Neural cell (in vitro differentiated cells): ENCODE measurements at regions not wholly inside any gene's neighbourhood (a gene's known extent, or its start where the extent isn't known, plus 50 kb on each side); places are given as distances from the start of the nearest gene placed in this dataset.

ENCODE experiments used
- H2AFZ ChIP-seq: fragments of 200-600, 300-800 bp; sonication (generic), shearing (Covaris generic); 2 replicates; pipeline ENCODE4 v1.6.0; 2014; ENCODE audit warnings: low read depth, mild to moderate bottlenecking, antibody characterized with exemption, low read length, moderate library complexity
- H3F3A ChIP-seq: fragments of 200-600 bp; shearing (Covaris generic); 2 replicates; pipeline ENCODE4 v1.6.1; 2016; ENCODE audit warnings: mild to moderate bottlenecking, moderate library complexity, mixed read lengths, antibody characterized with exemption, low read length; ENCODE audit not compliant: insufficient read depth, poor library complexity, severe bottlenecking
- H3K27ac ChIP-seq: fragments of 200-600, 300-800 bp; sonication (generic), shearing (Covaris generic); 2 replicates; pipeline ENCODE4 v1.5.1; 2014; ENCODE audit warnings: mild to moderate bottlenecking, low read length, moderate library complexity
- H3K27me3 ChIP-seq: fragments of 300-800, 200-600 bp; sonication (generic), shearing (Covaris generic); 2 replicates; pipeline ENCODE4 v1.6.0; 2014; ENCODE audit warnings: mild to moderate bottlenecking, low read depth, low read length, moderate library complexity; ENCODE audit not compliant: insufficient read depth
- H3K36me3 ChIP-seq: fragments of 300-800, 200-600 bp; sonication (generic), shearing (Covaris generic); 2 replicates; pipeline ENCODE4 v1.5.1; 2014; ENCODE audit warnings: mild to moderate bottlenecking, antibody characterized with exemption, low read length, moderate library complexity; ENCODE audit not compliant: insufficient read depth
- H3K4me2 ChIP-seq: fragments of 300-800, 200-600 bp; sonication (generic), shearing (Covaris generic); 2 replicates; pipeline ENCODE4 v1.6.0; 2014; ENCODE audit warnings: mild to moderate bottlenecking, low read length
- H3K4me3 ChIP-seq: fragments of 300-800, 200-600 bp; sonication (generic), shearing (Covaris generic); 2 replicates; pipeline ENCODE4 v1.5.1; 2014; ENCODE audit warnings: mild to moderate bottlenecking, low read length, moderate library complexity
- H3K79me2 ChIP-seq: fragments of 200-600 bp; shearing (Covaris generic); replicated peaks from 2 replicates; pipeline ENCODE4 v1.6.0; 2014; ENCODE audit warnings: mild to moderate bottlenecking, low read length, moderate library complexity; ENCODE audit not compliant: insufficient read depth
- H3K9ac ChIP-seq: fragments of 300-800, 200-600 bp; sonication (generic), shearing (Covaris generic); 2 replicates; pipeline ENCODE4 v1.6.1; 2016; ENCODE audit warnings: mild to moderate bottlenecking, low read length, mixed read lengths
- H3K9me2 ChIP-seq: fragments of 200-600 bp; shearing (Covaris generic); 2 replicates; pipeline ENCODE4 v1.6.1; 2016; ENCODE audit warnings: mild to moderate bottlenecking, low read length, mixed read lengths; ENCODE audit not compliant: insufficient read depth
- H3K9me3 ChIP-seq: fragments of 200-600, 300-800 bp; sonication (generic), shearing (Covaris generic); 2 replicates; pipeline ENCODE4 v1.6.1; 2016; ENCODE audit warnings: mild to moderate bottlenecking, mixed run types, low read length, moderate library complexity, mixed read lengths
- H4K20me1 ChIP-seq: fragments of 200-600 bp; shearing (Covaris generic); 2 replicates; pipeline ENCODE4 v1.6.1; 2016; ENCODE audit warnings: mild to moderate bottlenecking, mixed run types; ENCODE audit not compliant: insufficient read depth
- EP300 ChIP-seq: fragments of 450-650 bp; conservative IDR thresholded peaks from 2 replicates; pipeline ENCODE4 v1.6.1; 2014; ENCODE audit warnings: antibody characterized with exemption, mild to moderate bottlenecking, moderate library complexity; ENCODE audit not compliant: poor library complexity, severe bottlenecking
- EZH2 ChIP-seq: fragments of 200-600, 300-800 bp; shearing (Covaris generic), sonication (generic); IDR thresholded peaks from 2 replicates; pipeline ENCODE4 v1.6.1; 2014; ENCODE audit warnings: antibody characterized with exemption, low read length, borderline replicate concordance, mild to moderate bottlenecking; ENCODE audit not compliant: insufficient read depth, poor library complexity, severe bottlenecking
- MXI1 ChIP-seq: fragments of 450-650 bp; conservative IDR thresholded peaks from 2 replicates; pipeline ENCODE4 v1.6.1; 2014; ENCODE audit warnings: antibody characterized with exemption, mild to moderate bottlenecking; ENCODE audit not compliant: poor library complexity, severe bottlenecking
- POLR2AphosphoS5 ChIP-seq: IDR thresholded peaks from 2 replicates; pipeline ENCODE4 v1.6.1; 2012
- RAD21 ChIP-seq: fragments of 450-650 bp; conservative IDR thresholded peaks from 2 replicates; pipeline ENCODE4 v1.6.1; 2014; ENCODE audit warnings: antibody characterized with exemption, mild to moderate bottlenecking, moderate library complexity
- SMC3 ChIP-seq: fragments of 450-650 bp; conservative IDR thresholded peaks from 2 replicates; pipeline ENCODE4 v1.6.1; 2014; ENCODE audit warnings: antibody characterized with exemption, mild to moderate bottlenecking, moderate library complexity; ENCODE audit not compliant: poor library complexity
- TAF1 ChIP-seq: IDR thresholded peaks from 2 replicates; pipeline ENCODE4 v1.6.1; 2012; ENCODE audit warnings: low read depth
- TF ChIP-seq, protein P1 (sequence below): fragments of 450-650 bp; IDR thresholded peaks from 2 replicates; pipeline ENCODE4 v1.5.1; 2014; ENCODE audit warnings: antibody characterized with exemption, mild to moderate bottlenecking, moderate library complexity; ENCODE audit not compliant: poor library complexity, severe bottlenecking
- TF ChIP-seq, protein P2 (sequence below): IDR thresholded peaks from 2 replicates; pipeline ENCODE4 v1.6.1; 2012; ENCODE audit warnings: borderline replicate concordance

DNA sequence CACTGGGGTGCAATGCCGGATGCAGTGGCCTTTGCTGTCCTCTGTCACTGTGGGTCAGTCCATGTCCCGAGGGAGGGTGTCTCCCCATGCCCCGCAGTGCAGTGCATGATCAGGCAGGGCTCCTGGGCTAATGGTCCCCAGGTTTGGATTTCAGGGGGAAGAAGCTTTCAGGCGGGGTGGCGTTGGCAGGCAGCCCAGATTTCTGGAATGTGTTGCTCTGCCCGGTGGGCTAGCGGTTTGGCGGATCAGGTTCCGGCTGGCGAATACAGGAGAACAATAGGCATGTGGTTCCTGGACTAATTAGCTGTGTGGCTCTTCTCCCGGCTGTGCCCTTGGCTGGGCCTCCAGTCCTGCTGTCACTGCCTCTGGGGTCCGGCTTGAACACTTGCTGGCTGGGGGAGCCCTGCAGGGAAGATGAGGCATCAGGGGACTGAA is 141.3 kb downstream of the FGF9 start:
- Histone ChIP-seq H3K9me2 (no peaks in the 10 kb centered on the region), H3F3A (no peaks in the 10 kb centered on the region), H3K9ac (no peak overlapping the region)

GRCh38 chr13:21813110-21813509 is 142.2 kb downstream of the FGF9 start:
- H3K27me3 ChIP-seq = no peaks in the 10 kb centered on the region
- no peak overlapping the region for H3K9ac ChIP-seq

More for the DNA sequence above, 141.3 kb downstream of the FGF9 start:
- H3K4me3 ChIP-seq = no peak overlapping the region
- no peaks in the 10 kb centered on the region for H3K9me3 ChIP-seq
- no peak overlapping the region for H2AFZ ChIP-seq
- no peaks in the 10 kb centered on the region for H3K27me3 ChIP-seq
- no peaks in the 10 kb centered on the region for H3K79me2 ChIP-seq
- H4K20me1 ChIP-seq = no peaks in the 10 kb centered on the region
- no peaks in the 10 kb centered on the region for H3K36me3 ChIP-seq
- TF ChIP-seq EP300 = no peak
- H3K4me2 ChIP-seq = no peak overlapping the region
- no peak overlapping the region for H3K27ac ChIP-seq

DNA sequence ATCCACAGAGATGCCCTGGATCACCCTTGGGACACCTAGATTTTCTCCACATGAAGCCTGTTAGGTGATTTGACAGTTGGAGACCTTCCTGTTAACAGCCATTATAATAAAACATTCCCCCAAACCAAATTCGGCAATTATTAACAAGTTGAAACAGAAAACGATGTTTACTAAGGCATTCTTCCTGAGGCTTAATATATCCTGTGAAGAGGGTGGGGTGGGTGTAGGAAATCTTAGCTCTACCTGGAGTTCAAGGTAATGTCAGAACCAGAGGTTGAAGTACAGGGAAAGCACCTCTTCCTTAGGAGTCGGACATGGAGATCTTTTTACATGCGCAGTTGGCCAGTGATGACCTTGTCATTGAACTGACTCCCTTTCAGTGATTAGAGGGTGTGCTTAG is 143.0 kb downstream of the FGF9 start:
- Histone ChIP-seq H3K27me3 (no peaks in the 10 kb centered on the region), H3K4me2 (no peak overlapping the region), H3K4me3 (no peak overlapping the region), H3K36me3 (no peaks in the 10 kb centered on the region), H3F3A (no peaks in the 10 kb centered on the region), H3K9ac (no peak overlapping the region), H4K20me1 (no peaks in the 10 kb centered on the region), H3K9me2 (no peaks in the 10 kb centered on the region), H2AFZ (no peak overlapping the region), H3K9me3 (no peaks in the 10 kb centered on the region), H3K79me2 (no peaks in the 10 kb centered on the region), H3K27ac (no peak overlapping the region)
- TF ChIP-seq, protein P1, sequence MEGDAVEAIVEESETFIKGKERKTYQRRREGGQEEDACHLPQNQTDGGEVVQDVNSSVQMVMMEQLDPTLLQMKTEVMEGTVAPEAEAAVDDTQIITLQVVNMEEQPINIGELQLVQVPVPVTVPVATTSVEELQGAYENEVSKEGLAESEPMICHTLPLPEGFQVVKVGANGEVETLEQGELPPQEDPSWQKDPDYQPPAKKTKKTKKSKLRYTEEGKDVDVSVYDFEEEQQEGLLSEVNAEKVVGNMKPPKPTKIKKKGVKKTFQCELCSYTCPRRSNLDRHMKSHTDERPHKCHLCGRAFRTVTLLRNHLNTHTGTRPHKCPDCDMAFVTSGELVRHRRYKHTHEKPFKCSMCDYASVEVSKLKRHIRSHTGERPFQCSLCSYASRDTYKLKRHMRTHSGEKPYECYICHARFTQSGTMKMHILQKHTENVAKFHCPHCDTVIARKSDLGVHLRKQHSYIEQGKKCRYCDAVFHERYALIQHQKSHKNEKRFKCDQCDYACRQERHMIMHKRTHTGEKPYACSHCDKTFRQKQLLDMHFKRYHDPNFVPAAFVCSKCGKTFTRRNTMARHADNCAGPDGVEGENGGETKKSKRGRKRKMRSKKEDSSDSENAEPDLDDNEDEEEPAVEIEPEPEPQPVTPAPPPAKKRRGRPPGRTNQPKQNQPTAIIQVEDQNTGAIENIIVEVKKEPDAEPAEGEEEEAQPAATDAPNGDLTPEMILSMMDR = no peak
- TF ChIP-seq, protein P2, sequence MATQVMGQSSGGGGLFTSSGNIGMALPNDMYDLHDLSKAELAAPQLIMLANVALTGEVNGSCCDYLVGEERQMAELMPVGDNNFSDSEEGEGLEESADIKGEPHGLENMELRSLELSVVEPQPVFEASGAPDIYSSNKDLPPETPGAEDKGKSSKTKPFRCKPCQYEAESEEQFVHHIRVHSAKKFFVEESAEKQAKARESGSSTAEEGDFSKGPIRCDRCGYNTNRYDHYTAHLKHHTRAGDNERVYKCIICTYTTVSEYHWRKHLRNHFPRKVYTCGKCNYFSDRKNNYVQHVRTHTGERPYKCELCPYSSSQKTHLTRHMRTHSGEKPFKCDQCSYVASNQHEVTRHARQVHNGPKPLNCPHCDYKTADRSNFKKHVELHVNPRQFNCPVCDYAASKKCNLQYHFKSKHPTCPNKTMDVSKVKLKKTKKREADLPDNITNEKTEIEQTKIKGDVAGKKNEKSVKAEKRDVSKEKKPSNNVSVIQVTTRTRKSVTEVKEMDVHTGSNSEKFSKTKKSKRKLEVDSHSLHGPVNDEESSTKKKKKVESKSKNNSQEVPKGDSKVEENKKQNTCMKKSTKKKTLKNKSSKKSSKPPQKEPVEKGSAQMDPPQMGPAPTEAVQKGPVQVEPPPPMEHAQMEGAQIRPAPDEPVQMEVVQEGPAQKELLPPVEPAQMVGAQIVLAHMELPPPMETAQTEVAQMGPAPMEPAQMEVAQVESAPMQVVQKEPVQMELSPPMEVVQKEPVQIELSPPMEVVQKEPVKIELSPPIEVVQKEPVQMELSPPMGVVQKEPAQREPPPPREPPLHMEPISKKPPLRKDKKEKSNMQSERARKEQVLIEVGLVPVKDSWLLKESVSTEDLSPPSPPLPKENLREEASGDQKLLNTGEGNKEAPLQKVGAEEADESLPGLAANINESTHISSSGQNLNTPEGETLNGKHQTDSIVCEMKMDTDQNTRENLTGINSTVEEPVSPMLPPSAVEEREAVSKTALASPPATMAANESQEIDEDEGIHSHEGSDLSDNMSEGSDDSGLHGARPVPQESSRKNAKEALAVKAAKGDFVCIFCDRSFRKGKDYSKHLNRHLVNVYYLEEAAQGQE = no peak
- TF ChIP-seq POLR2AphosphoS5 (no peak), RAD21 (no peak), TAF1 (no peak)

More at GRCh38 chr13:21813110-21813509, 142.2 kb downstream of the FGF9 start:
- Histone ChIP-seq H2AFZ (no peak overlapping the region), H3K4me2 (no peak overlapping the region), H3K27ac (no peak overlapping the region), H3K79me2 (no peaks in the 10 kb centered on the region), H3K9me2 (no peaks in the 10 kb centered on the region), H3K4me3 (no peak overlapping the region), H4K20me1 (no peaks in the 10 kb centered on the region), H3F3A (no peaks in the 10 kb centered on the region), H3K36me3 (no peaks in the 10 kb centered on the region), H3K9me3 (no peaks in the 10 kb centered on the region)
- TF ChIP-seq EZH2 = no peak
- no peak for TF ChIP-seq EP300
- TF ChIP-seq, protein P1 = no peak
- no peak for TF ChIP-seq POLR2AphosphoS5
- no peak for TF ChIP-seq RAD21
- no peak for TF ChIP-seq SMC3
- TF ChIP-seq, protein P2 = no peak
- no peak for TF ChIP-seq MXI1
- TF ChIP-seq TAF1 = no peak
